WTC11 (cell line): ENCODE measurements at regions not wholly inside any gene's neighbourhood (a gene's known extent, or its start where the extent isn't known, plus 50 kb on each side); places are given as distances from the start of the nearest gene placed in this dataset.

ENCODE experiments used
- ATAC-seq: fragments of 200-7000 bp; cut with Tn5 transposase; 2 replicates; pipeline ENCODE4 v1.10.0; 2021; ENCODE audit warnings: mild to moderate bottlenecking, moderate library complexity
- CTCF ChIA-PET: fragments of 300-600 bp; sonication (Branson Sonifier 250); formaldehyde crosslinking; loops from one replicate; lab custom pipeline; 2021; ENCODE audit warnings: antibody characterized with exemption; lab: Charles Lee
- POLR2A ChIA-PET: fragments of 350-600 bp; sonication (Branson Sonifier 250); formaldehyde crosslinking; loops from one replicate; lab custom pipeline; 2021; ENCODE audit warnings: antibody characterized with exemption; lab: Charles Lee
- DNase-seq: peaks from one replicate; pipeline ENCODE4 v3.0.0; 2021; ENCODE audit warnings: low spot score
- H3K27ac Mint-ChIP-seq: 2 replicates; pipeline ENCODE4 v1.8.0; 2021; ENCODE audit warnings: mixed read lengths
- H3K27me3 Mint-ChIP-seq: 2 replicates; pipeline ENCODE4 v1.8.0; 2021; ENCODE audit warnings: low read depth, mild to moderate bottlenecking, moderate library complexity, mixed read lengths
- H3K36me3 Mint-ChIP-seq: 2 replicates; pipeline ENCODE4 v1.8.0; 2021; ENCODE audit warnings: mixed read lengths
- H3K4me1 Mint-ChIP-seq: 2 replicates; pipeline ENCODE4 v1.8.0; 2022; ENCODE audit warnings: mixed read lengths
- H3K4me3 Mint-ChIP-seq: 2 replicates; pipeline ENCODE4 v1.8.0; 2021; ENCODE audit warnings: mild to moderate bottlenecking, moderate library complexity, mixed read lengths
- H3K9me3 Mint-ChIP-seq: 2 replicates; pipeline ENCODE4 v1.8.0; 2021; ENCODE audit warnings: mixed read lengths
- ATF2 ChIP-seq: sonication (generic); formaldehyde crosslinking; IDR thresholded peaks from 2 replicates; pipeline ENCODE4 v1.8.1; 2022; ENCODE audit warnings: low read depth, missing genetic modification reagents, borderline replicate concordance
- CREB1 ChIP-seq: sonication (generic); formaldehyde crosslinking; IDR thresholded peaks from 2 replicates; pipeline ENCODE4 v1.8.0; 2023; ENCODE audit warnings: mild to moderate bottlenecking, missing genetic modification reagents
- CREM ChIP-seq: sonication (generic); formaldehyde crosslinking; IDR thresholded peaks from 2 replicates; pipeline ENCODE4 v1.8.1; 2022; ENCODE audit warnings: mild to moderate bottlenecking, missing genetic modification reagents, moderate library complexity
- E2F5 ChIP-seq: sonication (generic); formaldehyde crosslinking; IDR thresholded peaks from 2 replicates; pipeline ENCODE4 v1.8.1; 2022; ENCODE audit warnings: mild to moderate bottlenecking, moderate library complexity, missing genetic modification reagents
- ERG ChIP-seq: fragments of 250-450 bp; sonication (Bioruptor Pico); IDR thresholded peaks from 2 replicates; pipeline ENCODE4 v1.8.0; 2021; ENCODE audit warnings: mild to moderate bottlenecking
- ESRRA ChIP-seq: sonication (generic); formaldehyde crosslinking; IDR thresholded peaks from 2 replicates; pipeline ENCODE4 v1.8.1; 2022; ENCODE audit warnings: mild to moderate bottlenecking, missing genetic modification reagents, borderline replicate concordance
- FOXJ3 ChIP-seq: sonication (generic); formaldehyde crosslinking; IDR thresholded peaks from 2 replicates; pipeline ENCODE4 v1.9.0; 2021; ENCODE audit warnings: missing genetic modification reagents, mild to moderate bottlenecking, borderline replicate concordance
- FOXK1 ChIP-seq: sonication (generic); formaldehyde crosslinking; IDR thresholded peaks from 2 replicates; pipeline ENCODE4 v1.8.0; 2022; ENCODE audit warnings: mild to moderate bottlenecking, moderate library complexity, missing genetic modification reagents
- GABPB1 ChIP-seq: sonication (generic); formaldehyde crosslinking; IDR thresholded peaks from 2 replicates; pipeline ENCODE4 v1.8.1; 2023; ENCODE audit warnings: mild to moderate bottlenecking, missing genetic modification reagents
- GRHL2 ChIP-seq: fragments of 250-450 bp; sonication (Bioruptor Pico); IDR thresholded peaks from 2 replicates; pipeline ENCODE4 v1.8.0; 2022; ENCODE audit warnings: mild to moderate bottlenecking, moderate library complexity; ENCODE audit not compliant: insufficient replicate concordance, severe bottlenecking
- KAT7 ChIP-seq: sonication (generic); formaldehyde crosslinking; IDR thresholded peaks from 2 replicates; pipeline ENCODE4 v1.8.1; 2023; ENCODE audit warnings: missing genetic modification reagents, mild to moderate bottlenecking, borderline replicate concordance
- MLX ChIP-seq: sonication (generic); formaldehyde crosslinking; IDR thresholded peaks from 2 replicates; pipeline ENCODE4 v1.8.1; 2023; ENCODE audit warnings: mild to moderate bottlenecking, missing genetic modification reagents, moderate library complexity
- MXD4 ChIP-seq: fragments of 250-450 bp; sonication (Bioruptor Pico); IDR thresholded peaks from 2 replicates; pipeline ENCODE4 v1.8.0; 2021; ENCODE audit warnings: mild to moderate bottlenecking, moderate library complexity, borderline replicate concordance
- MYBL2 ChIP-seq: sonication (generic); formaldehyde crosslinking; IDR thresholded peaks from 2 replicates; pipeline ENCODE4 v1.8.1; 2023; ENCODE audit warnings: mild to moderate bottlenecking, moderate library complexity, missing genetic modification reagents
- NR2C2 ChIP-seq: sonication (generic); formaldehyde crosslinking; IDR thresholded peaks from 2 replicates; pipeline ENCODE4 v1.8.0; 2022; ENCODE audit warnings: mild to moderate bottlenecking, missing genetic modification reagents
- NR3C1 ChIP-seq: sonication (generic); formaldehyde crosslinking; conservative IDR thresholded peaks from 2 replicates; pipeline ENCODE4 v1.8.1; 2023; ENCODE audit warnings: low read depth, mild to moderate bottlenecking, missing genetic modification reagents
- OVOL2 ChIP-seq: fragments of 250-450 bp; sonication (Bioruptor Pico); IDR thresholded peaks from 2 replicates; pipeline ENCODE4 v1.9.0; 2021; ENCODE audit warnings: mild to moderate bottlenecking, borderline replicate concordance
- PRDM15 ChIP-seq: sonication (generic); formaldehyde crosslinking; IDR thresholded peaks from 2 replicates; pipeline ENCODE4 v1.8.0; 2022; ENCODE audit warnings: missing genetic modification reagents
- PRRX2 ChIP-seq: fragments of 250-450 bp; sonication (Bioruptor Pico); IDR thresholded peaks from 2 replicates; pipeline ENCODE4 v1.8.0; 2021; ENCODE audit warnings: mild to moderate bottlenecking
- SMAD3 ChIP-seq: sonication (generic); formaldehyde crosslinking; IDR thresholded peaks from 2 replicates; pipeline ENCODE4 v1.8.0; 2022; ENCODE audit warnings: missing genetic modification reagents, mild to moderate bottlenecking, borderline replicate concordance
- SMAD4 ChIP-seq: sonication (generic); formaldehyde crosslinking; IDR thresholded peaks from 2 replicates; pipeline ENCODE4 v1.8.0; 2022; ENCODE audit warnings: mild to moderate bottlenecking, missing genetic modification reagents
- SOX15 ChIP-seq: fragments of 250-450 bp; sonication (Bioruptor Pico); IDR thresholded peaks from 2 replicates; pipeline ENCODE4 v1.9.0; 2021; ENCODE audit warnings: mild to moderate bottlenecking
- USF1 ChIP-seq: sonication (generic); formaldehyde crosslinking; IDR thresholded peaks from 2 replicates; pipeline ENCODE4 v1.8.0; 2022; ENCODE audit warnings: mild to moderate bottlenecking, missing genetic modification reagents
- ZBTB21 ChIP-seq: sonication (generic); formaldehyde crosslinking; IDR thresholded peaks from 2 replicates; pipeline ENCODE4 v1.8.1; 2023; ENCODE audit warnings: mild to moderate bottlenecking, missing genetic modification reagents, borderline replicate concordance
- ZBTB43 ChIP-seq: sonication (generic); formaldehyde crosslinking; IDR thresholded peaks from 2 replicates; pipeline ENCODE4 v1.8.1; 2023; ENCODE audit warnings: mild to moderate bottlenecking, missing genetic modification reagents
- ZMAT4 ChIP-seq: fragments of 250-450 bp; sonication (Bioruptor Pico); IDR thresholded peaks from 2 replicates; pipeline ENCODE4 v1.9.0; 2021; ENCODE audit warnings: mild to moderate bottlenecking
- ZNF219 ChIP-seq: sonication (generic); formaldehyde crosslinking; IDR thresholded peaks from 2 replicates; pipeline ENCODE4 v1.8.0; 2023; ENCODE audit warnings: missing genetic modification reagents, mild to moderate bottlenecking, borderline replicate concordance
- ZNF232 ChIP-seq: sonication (generic); formaldehyde crosslinking; IDR thresholded peaks from 2 replicates; pipeline ENCODE4 v1.8.0; 2022; ENCODE audit warnings: mild to moderate bottlenecking, missing genetic modification reagents

GRCh38 chr4:45770958-45771357, 352.9 kb downstream of the GABRG1 start:
- H3K27ac Mint-ChIP-seq, result peak overlapping the region; percentile 57; the same call in 1 of the 2 replicates
- H3K4me3 Mint-ChIP-seq, result no peak overlapping the region
- ATAC-seq, result no peak
- ChIA-PET CTCF (no interaction called here), POLR2A (no interaction called here)
- no peaks in the 10 kb centered on the region for H3K9me3 Mint-ChIP-seq
- H3K4me1 Mint-ChIP-seq, result peaks cover 7% of the 10 kb centered on the region; the same call in 1 of the 2 replicates
- no peak for DNase-seq
- no peaks in the 10 kb centered on the region for H3K36me3 Mint-ChIP-seq
- TF ChIP-seq ZMAT4 (no peak), NR3C1 (no peak), ESRRA (no peak), SMAD4 (CRISPR knock-in tag) (no peak), OVOL2 (no peak), ATF2 (CRISPR knock-in tag) (no peak), CREM (no peak), ZNF232 (no peak), MLX (no peak), GABPB1 (no peak), PRDM15 (no peak), E2F5 (no peak), SMAD3 (CRISPR knock-in tag) (no peak), FOXJ3 (CRISPR knock-in tag) (no peak), FOXK1 (no peak), USF1 (CRISPR knock-in tag) (no peak), SOX15 (no peak), KAT7 (CRISPR knock-in tag) (no peak), ERG (CRISPR knock-in tag) (no peak)
- H3K27me3 Mint-ChIP-seq, result no peaks in the 10 kb centered on the region

- H3K9me3 Mint-ChIP-seq, result peaks cover 21% of the 10 kb centered on the region
- H3K27me3 Mint-ChIP-seq, result no peaks in the 10 kb centered on the region
- ChIA-PET POLR2A (no interaction called here), CTCF (no interaction called here)
- no peak overlapping the region for H3K27ac Mint-ChIP-seq
- H3K36me3 Mint-ChIP-seq, result no peaks in the 10 kb centered on the region; the same call in 1 of the 2 replicates
- no peak overlapping the region for H3K4me3 Mint-ChIP-seq
- ATAC-seq, result no peak
- peaks cover 1% of the 10 kb centered on the region; the same call in 1 of the 2 replicates for H3K4me1 Mint-ChIP-seq
- no peak for DNase-seq
- no peak for TF ChIP-seq MYBL2 (CRISPR knock-in tag)
- TF ChIP-seq PRRX2 (CRISPR knock-in tag), result no peak
- no peak for TF ChIP-seq GRHL2 (CRISPR knock-in tag)
- no peak for TF ChIP-seq ZBTB21 (CRISPR knock-in tag)
- TF ChIP-seq ZBTB43, result no peak
- no peak for TF ChIP-seq CREB1 (CRISPR knock-in tag)
- no peak for TF ChIP-seq ZNF219 (CRISPR knock-in tag)
- TF ChIP-seq GABPB1, result no peak
- no peak for TF ChIP-seq MXD4
- no peak for TF ChIP-seq NR2C2 (CRISPR knock-in tag)
These were observed 358.3 kb downstream of the GABRG1 start for GRCh38 chr4:45765521-45765920.
